PC-9 (cell line): ENCODE measurements at regions not wholly inside any gene's neighbourhood (a gene's known extent, or its start where the extent isn't known, plus 50 kb on each side); places are given as distances from the start of the nearest gene placed in this dataset.

Source experiments
- BruUV-seq: library from RNA; stranded (reverse); fragments of 400-500 nt; replicated peaks from 2 replicates; lab custom pipeline; 2021; lab: Mats Ljungman, UMichigan
- CTCF ChIA-PET: fragments of 300-600 bp; sonication (Branson Sonifier 250); formaldehyde crosslinking; loops from one replicate; lab custom pipeline; 2022; ENCODE audit warnings: antibody characterized with exemption; lab: Charles Lee
- POLR2A ChIA-PET: fragments of 300-600 bp; sonication (Branson Sonifier 250); formaldehyde crosslinking; loops from one replicate; lab custom pipeline; 2022; ENCODE audit warnings: antibody characterized with exemption; ENCODE audit not compliant: unreplicated experiment; lab: Charles Lee
- DNase-seq, 2 experiments: peaks; one replicate each; pipeline versions ENCODE4 v3.0.0 to v3.0.0-alpha.2; 2015 to 2022; ENCODE audit warnings: mixed read lengths in 1 of 2
- H2AFZ ChIP-seq: fragments of 200-600 bp; sonication (generic); 2 replicates; pipeline ENCODE4 v1.8.1; 2017; ENCODE audit warnings: antibody characterized with exemption
- H3F3A ChIP-seq: fragments of 200-600 bp; sonication (generic); 2 replicates; pipeline ENCODE4 v1.8.1; 2017; ENCODE audit warnings: antibody characterized with exemption, mild to moderate bottlenecking, low read depth; ENCODE audit not compliant: insufficient read depth
- H3K27ac ChIP-seq: fragments of 200-600 bp; sonication (generic); 2 replicates; pipeline ENCODE4 v1.6.1; 2016; ENCODE audit warnings: mixed run types
- H3K27me3 ChIP-seq: fragments of 200-600 bp; sonication (generic); 2 replicates; pipeline ENCODE4 v1.6.1; 2016; ENCODE audit warnings: low read depth, mixed run types; ENCODE audit not compliant: insufficient read depth
- H3K36me3 ChIP-seq: fragments of 200-600 bp; sonication (generic); 2 replicates; pipeline ENCODE4 v1.6.1; 2016; ENCODE audit warnings: low read depth, mixed run types
- H3K4me1 ChIP-seq: fragments of 200-600 bp; sonication (generic); replicated peaks from 2 replicates; pipeline ENCODE4 v1.6.1; 2016; ENCODE audit warnings: mixed run types; ENCODE audit not compliant: insufficient read depth
- H3K4me2 ChIP-seq: fragments of 200-600 bp; sonication (generic); 2 replicates; pipeline ENCODE4 v1.6.1; 2017; ENCODE audit warnings: mixed run types
- H3K4me3 ChIP-seq: fragments of 200-600 bp; sonication (generic); 2 replicates; pipeline ENCODE4 v1.6.1; 2016; ENCODE audit warnings: mixed run types
- H3K79me2 ChIP-seq: fragments of 200-600 bp; sonication (generic); 2 replicates; pipeline ENCODE4 v1.6.1; 2017; ENCODE audit warnings: low read depth, mixed run types
- H3K9me2 ChIP-seq: fragments of 200-600 bp; sonication (generic); 2 replicates; pipeline ENCODE4 v1.8.1; 2017; ENCODE audit warnings: mild to moderate bottlenecking; ENCODE audit not compliant: insufficient read depth
- H3K9me3 ChIP-seq: fragments of 200-600 bp; sonication (generic); 2 replicates; pipeline ENCODE4 v1.8.1; 2016; ENCODE audit warnings: low read depth; ENCODE audit not compliant: insufficient read depth
- H4K20me1 ChIP-seq: fragments of 200-600 bp; sonication (generic); 2 replicates; pipeline ENCODE4 v1.8.1; 2017; ENCODE audit not compliant: insufficient read depth
- EZH2 ChIP-seq: fragments of 200-600 bp; sonication (generic); IDR thresholded peaks from 2 replicates; pipeline ENCODE4 v1.8.0; 2017; ENCODE audit warnings: antibody characterized with exemption, low read depth
- intact Hi-C: fragments of 100-400 bp; cut with micrococcal nuclease; formaldehyde crosslinking; loops from one replicate; pipeline ENCODE4 v1.10.0; 2022; ENCODE audit not compliant: unreplicated experiment
- TF ChIP-seq, protein P1 (sequence below): fragments of 200-600 bp; sonication (generic); conservative IDR thresholded peaks from 2 replicates; pipeline ENCODE4 v1.6.1; 2017; ENCODE audit warnings: mixed run types, antibody characterized with exemption, mild to moderate bottlenecking, moderate library complexity

DNA sequence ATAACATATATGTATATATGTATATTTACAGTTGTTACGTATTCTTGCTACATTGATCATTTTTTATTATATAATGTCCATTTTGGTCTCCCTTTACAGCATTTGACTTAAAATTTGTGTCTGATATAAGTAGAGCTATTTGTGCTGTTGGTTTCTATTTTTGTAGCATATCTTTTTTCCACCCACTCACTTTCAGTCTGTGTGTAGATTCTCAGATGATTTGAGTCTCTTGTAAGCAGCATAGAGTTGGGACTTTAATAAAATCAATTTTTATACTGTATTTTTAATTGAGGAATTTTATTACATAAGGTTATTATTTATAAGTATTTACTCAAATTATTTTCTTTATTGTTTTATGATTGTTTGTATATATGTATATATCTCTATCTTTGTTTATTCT is 1293.7 kb downstream of the TMEM121 start:
- CTCF ChIA-PET, result no interaction called here
- H3F3A ChIP-seq, result no peaks in the 10 kb centered on the region

DNA sequence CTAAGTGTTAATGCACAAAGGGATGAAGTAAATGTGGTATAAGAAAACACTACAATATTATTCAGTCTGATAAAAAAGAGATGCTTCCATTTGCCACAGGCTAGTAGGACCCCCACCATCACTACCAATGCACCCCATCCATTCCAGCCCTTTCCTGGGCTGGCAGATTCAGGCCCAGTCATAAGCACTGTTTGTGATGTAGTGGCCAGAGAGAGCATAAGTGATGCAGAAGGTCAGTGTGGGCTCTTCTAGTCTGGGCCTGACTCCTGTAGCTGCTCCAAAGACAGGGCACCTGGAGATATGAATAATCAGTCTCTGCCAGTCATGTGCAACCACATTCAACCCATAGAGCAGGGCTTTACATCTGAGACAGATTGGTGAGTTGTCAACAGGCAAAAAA is 1294.7 kb downstream of the TMEM121 start:
- TF ChIP-seq EZH2, result no peak
- TF ChIP-seq, protein P1, sequence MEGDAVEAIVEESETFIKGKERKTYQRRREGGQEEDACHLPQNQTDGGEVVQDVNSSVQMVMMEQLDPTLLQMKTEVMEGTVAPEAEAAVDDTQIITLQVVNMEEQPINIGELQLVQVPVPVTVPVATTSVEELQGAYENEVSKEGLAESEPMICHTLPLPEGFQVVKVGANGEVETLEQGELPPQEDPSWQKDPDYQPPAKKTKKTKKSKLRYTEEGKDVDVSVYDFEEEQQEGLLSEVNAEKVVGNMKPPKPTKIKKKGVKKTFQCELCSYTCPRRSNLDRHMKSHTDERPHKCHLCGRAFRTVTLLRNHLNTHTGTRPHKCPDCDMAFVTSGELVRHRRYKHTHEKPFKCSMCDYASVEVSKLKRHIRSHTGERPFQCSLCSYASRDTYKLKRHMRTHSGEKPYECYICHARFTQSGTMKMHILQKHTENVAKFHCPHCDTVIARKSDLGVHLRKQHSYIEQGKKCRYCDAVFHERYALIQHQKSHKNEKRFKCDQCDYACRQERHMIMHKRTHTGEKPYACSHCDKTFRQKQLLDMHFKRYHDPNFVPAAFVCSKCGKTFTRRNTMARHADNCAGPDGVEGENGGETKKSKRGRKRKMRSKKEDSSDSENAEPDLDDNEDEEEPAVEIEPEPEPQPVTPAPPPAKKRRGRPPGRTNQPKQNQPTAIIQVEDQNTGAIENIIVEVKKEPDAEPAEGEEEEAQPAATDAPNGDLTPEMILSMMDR, result no peak
- Histone ChIP-seq H3F3A (no peaks in the 10 kb centered on the region), H3K4me3 (no peak overlapping the region), H3K27me3 (peaks cover 8% of the 10 kb centered on the region; the same call in 1 of the 2 replicates), H3K36me3 (no peaks in the 10 kb centered on the region), H4K20me1 (no peaks in the 10 kb centered on the region; the same call in 1 of the 2 replicates), H3K4me2 (no peak overlapping the region), H3K27ac (no peak overlapping the region), H3K79me2 (no peaks in the 10 kb centered on the region), H3K4me1 (no peaks in the 10 kb centered on the region), H3K9me2 (no peaks in the 10 kb centered on the region), H2AFZ (no peak overlapping the region), H3K9me3 (no peaks in the 10 kb centered on the region)
- no peak for DNase-seq
- ChIA-PET POLR2A (no interaction called here), CTCF (no interaction called here)
- no TSS peak for BruUV-seq
- intact Hi-C loops, result no loop called here

More for the DNA sequence above, 1293.7 kb downstream of the TMEM121 start:
- peaks cover 4% of the 10 kb centered on the region; the same call in 1 of the 2 replicates for H3K27me3 ChIP-seq
- TF ChIP-seq, protein P1, result no peak
- no peak for TF ChIP-seq EZH2
- H3K36me3 ChIP-seq, result no peaks in the 10 kb centered on the region
- H3K4me3 ChIP-seq, result no peak overlapping the region
- H3K4me1 ChIP-seq, result no peaks in the 10 kb centered on the region
- POLR2A ChIA-PET, result no interaction called here
- no peaks in the 10 kb centered on the region for H3K9me2 ChIP-seq
- H3K4me2 ChIP-seq, result no peak overlapping the region
- no peak overlapping the region for H3K27ac ChIP-seq
- DNase-seq, result no peak
- H3K79me2 ChIP-seq, result no peaks in the 10 kb centered on the region
- H4K20me1 ChIP-seq, result no peaks in the 10 kb centered on the region; the same call in 1 of the 2 replicates
- no peak overlapping the region for H2AFZ ChIP-seq
- intact Hi-C loops, result no loop called here
- no peaks in the 10 kb centered on the region for H3K9me3 ChIP-seq
- BruUV-seq, result no TSS peak

- Histone ChIP-seq H3F3A (no peaks in the 10 kb centered on the region), H3K9me2 (no peaks in the 10 kb centered on the region), H3K36me3 (no peaks in the 10 kb centered on the region), H3K27ac (no peak overlapping the region), H3K79me2 (no peaks in the 10 kb centered on the region), H3K9me3 (no peaks in the 10 kb centered on the region), H2AFZ (no peak overlapping the region), H3K4me2 (no peak overlapping the region), H3K27me3 (peaks cover 8% of the 10 kb centered on the region; the same call in 1 of the 2 replicates), H4K20me1 (no peaks in the 10 kb centered on the region; the same call in 1 of the 2 replicates), H3K4me3 (no peak overlapping the region), H3K4me1 (no peaks in the 10 kb centered on the region)
- intact Hi-C loops, result no loop called here
- POLR2A ChIA-PET, result no interaction called here
- DNase-seq, result no peak
- CTCF ChIA-PET, result no interaction called here
- TF ChIP-seq, protein P1, result no peak
- no peak for TF ChIP-seq EZH2
- BruUV-seq, result no TSS peak
These were observed 1296.5 kb downstream of the TMEM121 start for GRCh38 chr14:106822905-106823304.
